HepG2 (cell line): ENCODE measurements at regions not wholly inside any gene's neighbourhood (a gene's known extent, or its start where the extent isn't known, plus 50 kb on each side); places are given as distances from the start of the nearest gene placed in this dataset.

Experiments
- ATAC-seq: fragments of 200-7000 bp; cut with Tn5 transposase; 3 replicates; pipeline ENCODE4 v1.9.1; 2020; ENCODE audit warnings: mild to moderate bottlenecking, moderate library complexity
- BruUV-seq: library from RNA; stranded (reverse); fragments of 400-500 nt; replicated peaks from 2 replicates; lab custom pipeline; 2021; lab: Mats Ljungman, UMichigan
- CTCF ChIA-PET: fragments of 300-600 bp; formaldehyde crosslinking; extraction: SDS; loops from one replicate; lab custom pipeline; 2021; ENCODE audit warnings: low total read pairs, inconsistent platforms, low intra/inter-chr PET ratio; lab: Yijun Ruan, JAX
- POLR2A ChIA-PET: fragments of 350-600 bp; sonication (Branson Sonifier 250); formaldehyde crosslinking; loops from one replicate; lab custom pipeline; 2020; ENCODE audit warnings: antibody characterized with exemption, inconsistent platforms; lab: Yijun Ruan, JAX
- DNase-seq: peaks from one replicate; pipeline ENCODE4 v3.0.0-alpha.2; 2015; ENCODE audit warnings: low spot score
- FAIRE-seq: peaks from 3 replicates; lab custom pipeline; 2011; peaks lifted over from hg19 to GRCh38; lab: Jason Lieb, UNC
- H2AFZ ChIP-seq: one replicate; pipeline ENCODE4 v1.6.1; 2011; ENCODE audit warnings: low read length, inconsistent platforms
- H3K27ac ChIP-seq: fragments of 300-600 bp; 3 replicates; pipeline ENCODE4 v1.8.0; 2011; ENCODE audit warnings: mixed run types, mild to moderate bottlenecking, mixed read lengths, low read length, inconsistent platforms; ENCODE audit not compliant: insufficient read depth; ENCODE audit errors: extremely low read length
- H3K27me3 ChIP-seq, 2 experiments: fragments of 200-600 bp in 1 of 2; 2 replicates in 1 of 2; 3 replicates in 1 of 2; pipeline versions ENCODE4 v1.6.0 to v1.8.0; 2011; ENCODE audit warnings: low read length in 2 of 2, mild to moderate bottlenecking in 2 of 2, moderate library complexity in 2 of 2, inconsistent platforms in 1 of 2; ENCODE audit not compliant: insufficient read depth in 2 of 2, control insufficient read depth in 1 of 2
- H3K36me3 ChIP-seq, 2 experiments: fragments of 200-600 bp in 1 of 2; replicated peaks in 1 of 2; 2 replicates in 1 of 2; 3 replicates in 1 of 2; pipeline versions ENCODE4 v1.5.1 to v1.8.0; 2011; ENCODE audit warnings: low read length in 2 of 2, inconsistent platforms in 1 of 2; ENCODE audit not compliant: insufficient read depth in 2 of 2, control insufficient read depth in 1 of 2
- H3K4me1 ChIP-seq: 2 replicates; pipeline ENCODE4 v1.5.1; 2012; ENCODE audit warnings: low read length, inconsistent platforms; ENCODE audit not compliant: insufficient read depth
- H3K4me2 ChIP-seq: 2 replicates; pipeline ENCODE4 v1.6.0; 2011; ENCODE audit warnings: low read depth, low read length, inconsistent platforms
- H3K4me3 ChIP-seq, 3 experiments: fragments of 200-600 bp in 1 of 3; sonication (generic), shearing (Covaris generic) in 1 of 3; replicated peaks in 1 of 3; 2 replicates each; pipeline ENCODE4 v1.5.1; 2011 to 2016; ENCODE audit warnings: low read length in 3 of 3, inconsistent platforms in 2 of 3, low read depth in 2 of 3, mild to moderate bottlenecking in 2 of 3, control low read depth in 1 of 3, mixed read lengths in 1 of 3; ENCODE audit not compliant: insufficient read depth in 1 of 3
- H3K79me2 ChIP-seq: one replicate; pipeline ENCODE4 v1.6.1; 2011; ENCODE audit warnings: low read length, inconsistent platforms; ENCODE audit not compliant: insufficient read depth
- H3K9ac ChIP-seq: 2 replicates; pipeline ENCODE4 v1.6.0; 2011; ENCODE audit warnings: mild to moderate bottlenecking, low read depth, low read length, inconsistent platforms; ENCODE audit not compliant: insufficient read depth
- H3K9me3 ChIP-seq: 2 replicates; pipeline ENCODE4 v1.5.1; 2012; ENCODE audit warnings: mild to moderate bottlenecking, low read length
- H4K20me1 ChIP-seq: 2 replicates; pipeline ENCODE4 v1.6.0; 2011; ENCODE audit warnings: inconsistent platforms, mild to moderate bottlenecking, low read length, moderate library complexity; ENCODE audit not compliant: insufficient read depth
- AFF4 ChIP-seq: sonication (generic); formaldehyde crosslinking; IDR thresholded peaks from 2 replicates; pipeline ENCODE4 v1.4.0; 2020; ENCODE audit warnings: missing genetic modification reagents
- ARID2 ChIP-seq: sonication (generic); formaldehyde crosslinking; IDR thresholded peaks from 2 replicates; pipeline ENCODE4 v1.8.1; 2022; ENCODE audit warnings: mild to moderate bottlenecking, missing genetic modification reagents, borderline replicate concordance
- HMGXB4 ChIP-seq, 2 experiments: sonication (generic) in 1 of 2; formaldehyde crosslinking in 1 of 2; IDR thresholded peaks; 2 replicates each; pipeline versions ENCODE4 v1.4.0 to v1.6.1; 2018 to 2020; ENCODE audit warnings: missing genetic modification reagents in 2 of 2, borderline replicate concordance in 1 of 2, low read depth in 1 of 2, mild to moderate bottlenecking in 1 of 2, missing biosample characterization in 1 of 2
- NFYC ChIP-seq: IDR thresholded peaks from 2 replicates; pipeline ENCODE4 v1.6.1; 2016; ENCODE audit warnings: missing genetic modification reagents, missing compliant biosample characterization
- SNAPC2 ChIP-seq: sonication (generic); formaldehyde crosslinking; IDR thresholded peaks from 2 replicates; pipeline ENCODE4 v1.8.1; 2022; ENCODE audit warnings: mild to moderate bottlenecking, missing genetic modification reagents
- SNRNP70 ChIP-seq: fragments of 200-400 bp; formaldehyde crosslinking; IDR thresholded peaks from 2 replicates; pipeline ENCODE4 v1.6.1; 2017; ENCODE audit warnings: mild to moderate bottlenecking, low read depth, low read length, moderate library complexity
- SP5 ChIP-seq: IDR thresholded peaks from 2 replicates; pipeline ENCODE4 v1.6.1; 2016; ENCODE audit warnings: low read depth, borderline replicate concordance
- ZNF234 ChIP-seq: sonication (generic); formaldehyde crosslinking; conservative IDR thresholded peaks from 2 replicates; pipeline ENCODE4 v1.5.1; 2020; ENCODE audit warnings: mild to moderate bottlenecking, missing genetic modification reagents
- ZNF235 ChIP-seq: sonication (generic); formaldehyde crosslinking; IDR thresholded peaks from 2 replicates; pipeline ENCODE4 v1.8.1; 2023; ENCODE audit warnings: mild to moderate bottlenecking, missing genetic modification reagents, borderline replicate concordance
- ZNF367 ChIP-seq: sonication (generic); formaldehyde crosslinking; IDR thresholded peaks from 2 replicates; pipeline ENCODE4 v1.4.0; 2020; ENCODE audit warnings: missing genetic modification reagents, borderline replicate concordance
- ZNF44 ChIP-seq: sonication (generic); formaldehyde crosslinking; IDR thresholded peaks from 2 replicates; pipeline ENCODE4 v1.5.1; 2020; ENCODE audit warnings: mild to moderate bottlenecking, missing genetic modification reagents
- WGBS: methylation state at CpG from one replicate; pipeline ENCODE4 v1.1.6; 2017; ENCODE audit warnings: low lambda C conversion rate; 5-methylcytosine and 5-hydroxymethylcytosine counted together
- in situ Hi-C: cut with HindIII; loops from 2 replicates; pipeline ENCODE4 v1.10.0; 2017; ENCODE audit warnings: low pct_unique_long_range_greater_than_20kb; ENCODE audit not compliant: extremely low pct_ligation_motif_present
- intact Hi-C: fragments of 100-400 bp; cut with micrococcal nuclease; formaldehyde crosslinking; loops from one replicate; pipeline ENCODE4 v1.10.0; 2022; ENCODE audit not compliant: unreplicated experiment
- TF ChIP-seq, protein P1 (sequence below): sonication (generic); formaldehyde crosslinking; IDR thresholded peaks from 2 replicates; pipeline ENCODE4 v1.5.1; 2020; ENCODE audit warnings: missing genetic modification reagents, mild to moderate bottlenecking, borderline replicate concordance
- TF ChIP-seq, protein P2 (sequence below): conservative IDR thresholded peaks from 2 replicates; pipeline ENCODE4 v1.6.1; 2018; ENCODE audit warnings: missing genetic modification reagents

DNA sequence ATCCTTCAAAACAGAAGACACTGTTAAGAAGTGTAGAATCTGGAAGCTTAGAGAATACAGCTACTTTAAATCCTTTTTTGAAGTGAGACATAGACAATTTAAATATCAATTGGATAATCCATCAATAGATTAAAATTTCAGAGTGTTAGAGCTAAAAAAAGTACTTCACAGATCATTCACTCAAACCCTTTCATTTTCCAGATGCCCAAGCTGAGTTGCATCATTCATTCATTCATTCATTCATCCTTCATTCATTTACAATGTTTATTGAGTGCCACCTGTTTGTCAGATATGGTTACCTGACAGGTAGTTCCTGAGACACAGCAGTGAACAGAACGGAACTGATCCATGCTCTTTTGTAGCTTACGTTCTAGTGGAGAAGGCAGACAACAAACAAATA, 290.7 kb upstream of the MTPN start:
- BruUV-seq = no TSS peak
- H3K4me3 ChIP-seq = no peak overlapping the region
- intact Hi-C loops (no loop called here), in situ Hi-C loops (no loop called here)
- H3K27ac ChIP-seq = no peak overlapping the region
- no peak overlapping the region for H2AFZ ChIP-seq
- H3K79me2 ChIP-seq = no peaks in the 10 kb centered on the region
- ATAC-seq (no peak), DNase-seq (no peak), FAIRE-seq (no peak)
- ChIA-PET POLR2A (no interaction called here), CTCF (no interaction called here)
- WGBS = 0% methylated on average over 2 of the region's 2 CpGs
- no peaks in the 10 kb centered on the region for H4K20me1 ChIP-seq
- no peaks in the 10 kb centered on the region; the same call in 1 of the 2 replicates for H3K9me3 ChIP-seq
- TF ChIP-seq AFF4 (no peak), NFYC (CRISPR knock-in tag) (no peak), ZNF235 (CRISPR knock-in tag) (no peak), ZNF234 (CRISPR knock-in tag) (no peak), HMGXB4 (CRISPR knock-in tag; IDR thresholded peaks at IDR 0.05; ENCODE audit: borderline replicate concordance in 1 of 2, low read depth in 1 of 2) (no peak), SNAPC2 (CRISPR knock-in tag) (no peak), ARID2 (CRISPR knock-in tag) (no peak), ZNF367 (no peak), ZNF44 (no peak), SP5 (no peak), SNRNP70 (no peak)
- TF ChIP-seq, protein P1, sequence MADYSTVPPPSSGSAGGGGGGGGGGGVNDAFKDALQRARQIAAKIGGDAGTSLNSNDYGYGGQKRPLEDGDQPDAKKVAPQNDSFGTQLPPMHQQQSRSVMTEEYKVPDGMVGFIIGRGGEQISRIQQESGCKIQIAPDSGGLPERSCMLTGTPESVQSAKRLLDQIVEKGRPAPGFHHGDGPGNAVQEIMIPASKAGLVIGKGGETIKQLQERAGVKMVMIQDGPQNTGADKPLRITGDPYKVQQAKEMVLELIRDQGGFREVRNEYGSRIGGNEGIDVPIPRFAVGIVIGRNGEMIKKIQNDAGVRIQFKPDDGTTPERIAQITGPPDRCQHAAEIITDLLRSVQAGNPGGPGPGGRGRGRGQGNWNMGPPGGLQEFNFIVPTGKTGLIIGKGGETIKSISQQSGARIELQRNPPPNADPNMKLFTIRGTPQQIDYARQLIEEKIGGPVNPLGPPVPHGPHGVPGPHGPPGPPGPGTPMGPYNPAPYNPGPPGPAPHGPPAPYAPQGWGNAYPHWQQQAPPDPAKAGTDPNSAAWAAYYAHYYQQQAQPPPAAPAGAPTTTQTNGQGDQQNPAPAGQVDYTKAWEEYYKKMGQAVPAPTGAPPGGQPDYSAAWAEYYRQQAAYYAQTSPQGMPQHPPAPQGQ (CRISPR knock-in tag) = no peak
- TF ChIP-seq, protein P2, sequence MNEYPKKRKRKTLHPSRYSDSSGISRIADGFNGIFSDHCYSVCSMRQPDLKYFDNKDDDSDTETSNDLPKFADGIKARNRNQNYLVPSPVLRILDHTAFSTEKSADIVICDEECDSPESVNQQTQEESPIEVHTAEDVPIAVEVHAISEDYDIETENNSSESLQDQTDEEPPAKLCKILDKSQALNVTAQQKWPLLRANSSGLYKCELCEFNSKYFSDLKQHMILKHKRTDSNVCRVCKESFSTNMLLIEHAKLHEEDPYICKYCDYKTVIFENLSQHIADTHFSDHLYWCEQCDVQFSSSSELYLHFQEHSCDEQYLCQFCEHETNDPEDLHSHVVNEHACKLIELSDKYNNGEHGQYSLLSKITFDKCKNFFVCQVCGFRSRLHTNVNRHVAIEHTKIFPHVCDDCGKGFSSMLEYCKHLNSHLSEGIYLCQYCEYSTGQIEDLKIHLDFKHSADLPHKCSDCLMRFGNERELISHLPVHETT (CRISPR knock-in tag) = no peak
- H3K27me3 ChIP-seq = no peaks in the 10 kb centered on the region
- H3K4me1 ChIP-seq = no peaks in the 10 kb centered on the region
- H3K4me2 ChIP-seq = no peak overlapping the region
- H3K9ac ChIP-seq = no peak overlapping the region
- no peaks in the 10 kb centered on the region for H3K36me3 ChIP-seq
